IMR-90 (cell line): ENCODE measurements at regions not wholly inside any gene's neighbourhood (a gene's known extent, or its start where the extent isn't known, plus 50 kb on each side); places are given as distances from the start of the nearest gene placed in this dataset.

Experiments
- CEBPB ChIP-seq: IDR thresholded peaks from 2 replicates; pipeline ENCODE4 v1.6.1; 2012; ENCODE audit warnings: low read depth, low read length, improper control_type of control experiment
- CTCF ChIP-seq: conservative IDR thresholded peaks from 2 replicates; pipeline ENCODE4 v1.5.1; 2012; ENCODE audit warnings: mild to moderate bottlenecking, low read depth, low read length, improper control_type of control experiment
- FOS ChIP-seq: fragments of 150-350 bp; IDR thresholded peaks from 2 replicates; pipeline ENCODE4 v1.6.1; 2016; ENCODE audit warnings: low read depth, low read length
- MAFK ChIP-seq: IDR thresholded peaks from 2 replicates; pipeline ENCODE4 v1.6.1; 2012; ENCODE audit warnings: low read depth, low read length, improper control_type of control experiment
- NFE2L2 ChIP-seq: fragments of 150-350 bp; IDR thresholded peaks from 2 replicates; pipeline ENCODE4 v1.6.1; 2016; ENCODE audit warnings: low read depth, mild to moderate bottlenecking, low read length
- POLR2A ChIP-seq: IDR thresholded peaks from 2 replicates; pipeline ENCODE4 v1.6.1; 2012; ENCODE audit warnings: mild to moderate bottlenecking, low read depth, low read length
- RCOR1 ChIP-seq: IDR thresholded peaks from 2 replicates; pipeline ENCODE4 v1.6.1; 2012; ENCODE audit warnings: mild to moderate bottlenecking, low read length, improper control_type of control experiment; ENCODE audit not compliant: insufficient replicate concordance
- SMC3 ChIP-seq: fragments of 150-350 bp; IDR thresholded peaks from 2 replicates; pipeline ENCODE4 v1.6.1; 2016; ENCODE audit warnings: low read depth, mild to moderate bottlenecking, antibody characterized with exemption, low read length, moderate library complexity
- USF2 ChIP-seq: fragments of 150-350 bp; IDR thresholded peaks from 2 replicates; pipeline ENCODE4 v1.6.1; 2017; ENCODE audit warnings: mild to moderate bottlenecking, antibody characterized with exemption, low read length, low read depth

- no peak for TF ChIP-seq POLR2A
- TF ChIP-seq CTCF: no peak
- no peak for TF ChIP-seq CEBPB
- no peak for TF ChIP-seq MAFK
- no peak for TF ChIP-seq RCOR1
- no peak for TF ChIP-seq SMC3
- TF ChIP-seq FOS: no peak
- no peak for TF ChIP-seq USF2
- no peak for TF ChIP-seq NFE2L2
Measured at GRCh38 chr7:81333536-81333935, 414.7 kb upstream of the SEMA3C start.
